Upper lobe of right lung (tissue), 1 donor: ENCODE measurements at regions not wholly inside any gene's neighbourhood (a gene's known extent, or its start where the extent isn't known, plus 50 kb on each side); places are given as distances from the start of the nearest gene placed in this dataset.

Experiments
- ATAC-seq: fragments of 200-7000 bp; cut with Tn5 transposase; one replicate; pipeline ENCODE4 v1.9.1; 2020; ENCODE audit warnings: mild to moderate bottlenecking, moderate library complexity
- DNase-seq: peaks from one replicate; pipeline ENCODE4 v3.0.0-alpha.2; 2020
- H3K27ac ChIP-seq: fragments of 200-600 bp; one replicate; pipeline ENCODE4 v1.8.0; 2022
- H3K27me3 ChIP-seq: fragments of 200-600 bp; one replicate; pipeline ENCODE4 v1.8.0; 2022; ENCODE audit warnings: mild to moderate bottlenecking
- H3K36me3 ChIP-seq: fragments of 200-600 bp; one replicate; pipeline ENCODE4 v1.8.0; 2022
- H3K4me1 ChIP-seq: fragments of 200-600 bp; one replicate; pipeline ENCODE4 v1.8.0; 2022
- H3K4me3 ChIP-seq: fragments of 200-600 bp; one replicate; pipeline ENCODE4 v1.8.0; 2022; ENCODE audit warnings: mild to moderate bottlenecking
- H3K9me3 ChIP-seq: fragments of 200-600 bp; one replicate; pipeline ENCODE4 v1.8.0; 2022
- intact Hi-C: fragments of 100-400 bp; cut with DNase I; formaldehyde crosslinking; loops from one replicate; pipeline ENCODE4 v1.11.0; 2022
- TF ChIP-seq, protein P1 (sequence below): fragments of 200-600 bp; IDR thresholded peaks from one replicate; pipeline ENCODE4 v1.8.0; 2022; ENCODE audit warnings: antibody characterized with exemption
- donor health status: DM: no; HTN: yes; CAD: no; lungs with severe emphysema.

DNA sequence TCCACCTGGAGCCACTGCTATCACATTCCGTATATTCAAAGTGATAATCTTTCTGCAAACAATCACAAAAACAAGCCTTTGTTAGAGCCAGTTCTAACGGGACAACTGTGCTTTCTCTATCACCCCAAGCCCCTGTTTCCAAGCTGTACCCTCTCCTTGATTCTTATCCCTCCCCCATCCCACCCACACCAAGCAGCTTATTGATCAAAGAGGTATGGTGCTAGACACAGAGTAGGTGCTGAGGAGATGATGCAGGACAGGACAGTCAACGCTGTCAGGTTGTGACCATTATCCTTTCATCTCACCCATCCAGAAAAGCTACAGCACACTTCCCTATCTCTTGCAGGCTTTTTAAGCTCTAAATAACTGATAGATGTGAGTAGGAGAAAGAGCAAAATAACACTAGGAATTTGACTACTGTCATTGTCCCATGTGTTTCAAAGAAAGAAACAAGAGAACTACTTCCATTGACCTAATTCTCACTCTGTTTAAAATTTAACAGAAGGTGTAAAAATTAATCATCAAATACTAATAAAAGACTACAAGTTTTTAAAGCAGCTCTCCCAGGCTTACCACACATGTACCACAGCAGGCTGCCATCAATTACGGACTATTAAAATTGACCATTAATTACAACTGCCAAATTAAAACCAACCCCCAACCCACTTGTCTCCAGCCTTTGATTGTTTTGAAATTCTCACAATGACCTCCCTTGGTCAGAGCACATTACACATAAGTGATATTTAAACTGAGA, 94.3 kb downstream of the ELAPOR2 start:
- Histone ChIP-seq H3K27ac (no peak overlapping the region), H3K27me3 (no peaks in the 10 kb centered on the region), H3K4me3 (no peak overlapping the region), H3K36me3 (no peaks in the 10 kb centered on the region), H3K4me1 (no peaks in the 10 kb centered on the region), H3K9me3 (no peaks in the 10 kb centered on the region)
- no peak for DNase-seq
- TF ChIP-seq, protein P1, sequence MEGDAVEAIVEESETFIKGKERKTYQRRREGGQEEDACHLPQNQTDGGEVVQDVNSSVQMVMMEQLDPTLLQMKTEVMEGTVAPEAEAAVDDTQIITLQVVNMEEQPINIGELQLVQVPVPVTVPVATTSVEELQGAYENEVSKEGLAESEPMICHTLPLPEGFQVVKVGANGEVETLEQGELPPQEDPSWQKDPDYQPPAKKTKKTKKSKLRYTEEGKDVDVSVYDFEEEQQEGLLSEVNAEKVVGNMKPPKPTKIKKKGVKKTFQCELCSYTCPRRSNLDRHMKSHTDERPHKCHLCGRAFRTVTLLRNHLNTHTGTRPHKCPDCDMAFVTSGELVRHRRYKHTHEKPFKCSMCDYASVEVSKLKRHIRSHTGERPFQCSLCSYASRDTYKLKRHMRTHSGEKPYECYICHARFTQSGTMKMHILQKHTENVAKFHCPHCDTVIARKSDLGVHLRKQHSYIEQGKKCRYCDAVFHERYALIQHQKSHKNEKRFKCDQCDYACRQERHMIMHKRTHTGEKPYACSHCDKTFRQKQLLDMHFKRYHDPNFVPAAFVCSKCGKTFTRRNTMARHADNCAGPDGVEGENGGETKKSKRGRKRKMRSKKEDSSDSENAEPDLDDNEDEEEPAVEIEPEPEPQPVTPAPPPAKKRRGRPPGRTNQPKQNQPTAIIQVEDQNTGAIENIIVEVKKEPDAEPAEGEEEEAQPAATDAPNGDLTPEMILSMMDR = no peak
- ATAC-seq = no peak
- intact Hi-C loops = no loop called here

DNA sequence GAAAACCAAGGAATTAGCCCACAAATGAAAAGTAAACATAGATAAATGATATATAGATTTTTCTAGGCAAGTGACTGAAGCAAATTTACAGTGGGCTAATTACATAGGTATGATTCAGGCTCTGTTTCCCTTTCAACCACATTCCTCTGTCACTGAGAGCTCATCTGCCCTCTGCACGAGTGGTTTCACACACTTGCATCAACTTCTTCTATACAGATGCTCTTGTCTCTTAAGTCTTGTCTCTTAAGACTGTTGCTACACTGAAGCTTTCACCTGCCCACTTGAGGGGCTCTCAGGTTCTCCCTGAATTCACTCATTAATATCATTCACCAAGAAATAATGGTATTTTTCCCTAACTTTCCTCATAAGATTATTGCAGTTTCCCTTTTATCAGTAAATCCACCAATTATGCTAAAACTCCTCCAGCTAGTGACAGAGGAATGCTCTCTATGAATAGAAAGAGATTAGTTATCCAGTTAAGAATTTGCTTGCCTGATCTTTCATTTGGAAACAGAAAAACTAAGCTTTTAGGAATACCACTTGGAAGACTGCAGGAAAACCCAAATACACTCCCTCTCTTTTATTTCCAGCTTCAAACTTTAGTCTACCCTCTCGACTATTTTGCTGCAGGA, 95.7 kb downstream of the ELAPOR2 start:
- no peaks in the 10 kb centered on the region for H3K27me3 ChIP-seq
- TF ChIP-seq, protein P1 = no peak
- no peak for ATAC-seq
- H3K36me3 ChIP-seq = no peaks in the 10 kb centered on the region
- no peaks in the 10 kb centered on the region for H3K4me1 ChIP-seq
- no peak overlapping the region for H3K4me3 ChIP-seq
- H3K27ac ChIP-seq = no peak overlapping the region
- no peaks in the 10 kb centered on the region for H3K9me3 ChIP-seq
- intact Hi-C loops = no loop called here
- DNase-seq = no peak

DNA sequence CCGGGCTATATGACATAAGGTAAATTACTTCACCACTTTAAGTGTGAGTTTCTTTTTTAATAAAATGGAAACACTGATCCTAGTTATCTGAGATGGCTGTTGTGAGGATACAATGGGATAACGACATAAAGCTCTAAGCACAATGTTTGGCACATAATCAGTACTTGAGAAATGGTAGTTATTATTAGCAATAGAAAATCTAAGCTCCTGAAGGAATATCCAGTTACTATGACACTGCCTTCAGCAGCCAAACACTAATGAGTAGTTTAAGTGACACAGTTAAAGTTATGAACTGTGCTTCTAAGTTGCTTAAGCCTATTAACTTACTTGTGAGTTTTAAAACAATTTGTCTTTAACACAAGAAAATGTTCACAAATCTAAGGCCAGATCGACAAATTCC, 96.8 kb downstream of the ELAPOR2 start:
- Histone ChIP-seq H3K9me3 (no peaks in the 10 kb centered on the region), H3K36me3 (no peaks in the 10 kb centered on the region), H3K4me1 (no peaks in the 10 kb centered on the region), H3K27me3 (no peaks in the 10 kb centered on the region), H3K4me3 (no peak overlapping the region), H3K27ac (no peak overlapping the region)
- no peak for DNase-seq
- intact Hi-C loops = no loop called here
- TF ChIP-seq, protein P1 = no peak
- no peak for ATAC-seq

DNA sequence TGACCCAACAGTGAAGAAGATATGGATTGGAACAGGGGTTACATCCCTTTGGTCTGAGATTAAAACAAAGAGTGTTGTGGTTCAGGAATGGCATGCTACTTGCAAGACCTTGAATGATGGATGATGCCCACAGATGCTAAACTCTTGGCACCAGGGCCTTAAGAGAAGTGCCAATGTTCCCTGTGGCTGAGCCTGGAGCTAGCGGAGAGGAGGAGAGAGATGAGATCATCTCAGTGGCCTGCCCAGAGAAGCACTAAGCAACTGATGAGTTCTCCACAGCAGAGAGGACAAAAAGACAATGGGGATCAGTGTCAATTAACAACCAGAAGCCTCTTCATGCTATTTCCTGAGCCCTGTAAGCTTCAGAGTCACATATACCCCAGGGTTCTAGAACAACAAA, 97.8 kb downstream of the ELAPOR2 start:
- H3K27me3 ChIP-seq = no peaks in the 10 kb centered on the region
- ATAC-seq (no peak), DNase-seq (no peak)
- intact Hi-C loops = no loop called here
- H3K4me1 ChIP-seq = no peaks in the 10 kb centered on the region
- no peak overlapping the region for H3K4me3 ChIP-seq
- TF ChIP-seq, protein P1 = no peak
- H3K27ac ChIP-seq = no peak overlapping the region
- H3K36me3 ChIP-seq = no peaks in the 10 kb centered on the region
- H3K9me3 ChIP-seq = no peaks in the 10 kb centered on the region

DNA sequence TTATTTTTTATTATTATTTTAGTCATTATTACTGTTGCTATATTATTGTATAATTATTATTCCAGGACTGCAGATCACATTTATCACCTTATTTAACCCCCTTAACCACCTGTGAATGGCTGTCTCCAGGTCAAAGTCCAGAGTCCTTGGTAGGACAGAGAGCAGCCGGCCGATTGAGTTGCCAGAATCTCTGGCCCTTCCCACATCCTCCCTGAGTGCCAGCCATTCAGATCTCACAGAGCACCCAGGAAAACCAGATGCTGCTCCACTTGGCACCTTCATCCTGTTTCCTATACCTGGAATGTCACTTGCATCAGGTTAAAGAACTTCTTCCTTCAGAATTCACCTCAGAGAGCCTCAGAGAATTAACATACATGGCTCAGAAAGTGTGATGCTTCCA, 101.1 kb downstream of the ELAPOR2 start:
- no peaks in the 10 kb centered on the region for H3K36me3 ChIP-seq
- H3K4me3 ChIP-seq = no peak overlapping the region
- no peaks in the 10 kb centered on the region for H3K4me1 ChIP-seq
- H3K27ac ChIP-seq = no peak overlapping the region
- DNase-seq (no peak), ATAC-seq (no peak)
- TF ChIP-seq, protein P1 = no peak
- intact Hi-C loops = no loop called here
- no peaks in the 10 kb centered on the region for H3K9me3 ChIP-seq
- H3K27me3 ChIP-seq = no peaks in the 10 kb centered on the region
